ENCODE measurements at regions not wholly inside any gene's neighbourhood (a gene's known extent, or its start where the extent isn't known, plus 50 kb on each side); places are given as distances from the start of the nearest gene placed in this dataset.
"Not testable (repeated sequence)": the region's sequence is repeated elsewhere in the genome, so short reads cannot be mapped to it uniquely, and the experiment has no call there.

DNA sequence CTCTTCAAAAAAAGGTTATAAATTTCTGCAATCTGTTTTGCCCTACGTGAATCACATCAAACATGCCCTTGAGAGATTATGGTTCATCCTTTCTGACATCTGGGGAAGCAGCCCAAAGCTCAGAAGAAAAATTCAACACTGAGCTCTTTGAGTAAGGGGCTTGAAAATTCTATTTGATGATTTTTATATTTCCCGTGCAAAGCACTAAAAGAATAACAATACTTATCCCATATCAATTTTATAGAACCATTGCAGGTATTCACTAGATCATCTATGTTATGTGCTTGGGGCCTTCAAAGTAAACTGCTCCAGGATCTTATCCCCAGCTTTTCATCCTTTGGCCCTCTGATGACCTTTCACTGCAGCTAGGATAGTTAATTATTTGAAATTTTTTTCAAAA lies 966.9 kb upstream of the CNTN5 start:
- DNase-seq (ENCODE audit: low spot score in 2 of 2) (no peak), ATAC-seq (no peak)
- Mint-ChIP-seq H3K36me3 (no peaks in the 10 kb centered on the region), H3K27ac (no peak overlapping the region), H3K9me3 (no peaks in the 10 kb centered on the region)

DNA sequence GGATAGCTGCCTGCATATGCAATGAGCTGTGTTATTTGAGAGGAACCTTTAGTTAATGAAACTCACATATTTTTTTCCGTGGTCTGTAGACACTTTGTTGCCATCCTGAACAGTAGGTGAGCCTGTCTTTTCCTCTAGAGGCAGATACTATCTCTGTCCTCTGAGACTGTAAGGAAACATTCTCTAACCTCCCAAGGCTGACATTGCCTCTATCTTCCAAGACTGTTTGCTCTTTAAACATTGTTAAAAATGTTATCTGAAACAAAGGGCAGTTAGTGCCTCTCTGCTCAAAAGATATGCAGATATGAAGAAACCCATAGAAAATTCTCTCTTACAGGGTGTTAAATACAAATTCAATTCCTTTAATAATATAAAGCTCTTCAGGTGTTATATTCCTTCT lies 963.8 kb upstream of the CNTN5 start:
- DNase-seq (ENCODE audit: low spot score in 2 of 2) (no peak), ATAC-seq (no peak)
- H3K9me3 Mint-ChIP-seq, result peaks cover 0 to 3% of the 10 kb centered on the region in 2 donors
- H3K27ac Mint-ChIP-seq, result no peak overlapping the region
- no peaks in the 10 kb centered on the region for H3K36me3 Mint-ChIP-seq

- H3K27ac Mint-ChIP-seq, result no peak overlapping the region
- H3K36me3 Mint-ChIP-seq, result no peaks in the 10 kb centered on the region
- no peak for ATAC-seq
- peaks cover 4 to 10% of the 10 kb centered on the region in 2 donors for H3K9me3 Mint-ChIP-seq
- no peak for DNase-seq (ENCODE audit: low spot score in 2 of 2)
Measured at GRCh38 chr11:98059488-98059887, 961.3 kb upstream of the CNTN5 start.

- H3K36me3 Mint-ChIP-seq, result no peaks in the 10 kb centered on the region
- ATAC-seq (no peak), DNase-seq (ENCODE audit: low spot score in 2 of 2) (no peak)
- H3K27ac Mint-ChIP-seq, result no peak overlapping the region
- H3K9me3 Mint-ChIP-seq, result peaks cover 6 to 10% of the 10 kb centered on the region in 2 donors
Measured at GRCh38 chr11:98060759-98061158, 960.0 kb upstream of the CNTN5 start.

DNA sequence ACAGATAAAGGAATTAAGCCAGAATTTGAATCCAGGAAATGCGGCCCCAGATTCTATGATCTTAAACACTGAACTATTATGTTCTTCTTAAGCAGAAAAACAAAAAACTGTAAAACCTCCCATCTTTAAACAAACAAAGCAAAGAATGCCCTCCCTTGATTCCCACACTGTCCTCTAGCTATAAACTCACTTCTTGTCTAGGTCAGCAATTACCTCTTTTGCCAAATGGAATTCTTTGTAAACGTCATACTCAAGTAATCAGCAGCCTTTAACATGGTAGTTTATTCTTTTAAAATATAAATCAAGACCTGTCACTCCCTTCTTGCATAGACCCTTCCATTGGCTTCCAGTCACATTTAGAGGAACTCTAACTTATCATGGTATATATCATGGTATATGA lies 958.9 kb upstream of the CNTN5 start:
- Mint-ChIP-seq H3K9me3 (peaks cover 10 to 12% of the 10 kb centered on the region in 2 donors), H3K27ac (no peak overlapping the region), H3K36me3 (peaks cover 0 to 7% of the 10 kb centered on the region in 2 donors)
- no peak for ATAC-seq
- no peak for DNase-seq (ENCODE audit: low spot score in 2 of 2)

- Mint-ChIP-seq H3K36me3 (peaks cover 0 to 7% of the 10 kb centered on the region in 2 donors), H3K9me3 (peaks cover 10 to 12% of the 10 kb centered on the region in 2 donors), H3K27ac (no peak overlapping the region)
- ATAC-seq (no peak), DNase-seq (ENCODE audit: low spot score in 2 of 2) (no peak)
Measured at GRCh38 chr11:98062714-98063113, 958.0 kb upstream of the CNTN5 start.

DNA sequence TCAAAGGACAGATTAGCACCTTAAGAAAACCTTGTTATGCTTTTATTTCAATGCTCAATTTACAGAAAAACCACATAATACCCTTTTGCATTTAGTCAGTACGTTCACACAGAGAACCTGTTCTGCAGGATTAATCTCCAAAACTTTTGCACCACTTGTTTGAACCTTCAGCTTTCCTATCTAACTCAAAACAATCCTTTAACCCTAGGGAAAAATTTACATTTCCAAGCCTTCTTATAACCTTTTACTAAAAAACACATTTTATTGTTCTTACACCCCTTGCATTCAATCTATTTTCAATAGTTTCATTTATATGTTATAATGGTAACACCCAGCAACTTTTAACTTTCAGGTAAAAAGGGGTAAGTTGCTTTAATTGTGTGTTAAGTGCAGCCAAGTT lies 952.5 kb upstream of the CNTN5 start:
- DNase-seq (ENCODE audit: low spot score in 2 of 2), result no peak
- H3K36me3 Mint-ChIP-seq, result peaks cover 0 to 7% of the 10 kb centered on the region in 2 donors
- no peak for ATAC-seq
- no peak overlapping the region for H3K27ac Mint-ChIP-seq
- peaks cover 7 to 8% of the 10 kb centered on the region in 2 donors for H3K9me3 Mint-ChIP-seq

GRCh38 chr11:98069147-98069546 lies 951.6 kb upstream of the CNTN5 start:
- not testable (repeated sequence) for ATAC-seq; H3K27ac Mint-ChIP-seq; H3K9me3 Mint-ChIP-seq; H3K36me3 Mint-ChIP-seq; DNase-seq (ENCODE audit: low spot score in 2 of 2)

GRCh38 chr11:98069861-98070260 lies 950.9 kb upstream of the CNTN5 start:
- DNase-seq (ENCODE audit: low spot score in 2 of 2), result no peak
- peaks cover 0 to 7% of the 10 kb centered on the region in 2 donors for H3K36me3 Mint-ChIP-seq
- no peak overlapping the region for H3K27ac Mint-ChIP-seq
- ATAC-seq, result no peak
- peaks cover 7 to 8% of the 10 kb centered on the region in 2 donors for H3K9me3 Mint-ChIP-seq

DNA sequence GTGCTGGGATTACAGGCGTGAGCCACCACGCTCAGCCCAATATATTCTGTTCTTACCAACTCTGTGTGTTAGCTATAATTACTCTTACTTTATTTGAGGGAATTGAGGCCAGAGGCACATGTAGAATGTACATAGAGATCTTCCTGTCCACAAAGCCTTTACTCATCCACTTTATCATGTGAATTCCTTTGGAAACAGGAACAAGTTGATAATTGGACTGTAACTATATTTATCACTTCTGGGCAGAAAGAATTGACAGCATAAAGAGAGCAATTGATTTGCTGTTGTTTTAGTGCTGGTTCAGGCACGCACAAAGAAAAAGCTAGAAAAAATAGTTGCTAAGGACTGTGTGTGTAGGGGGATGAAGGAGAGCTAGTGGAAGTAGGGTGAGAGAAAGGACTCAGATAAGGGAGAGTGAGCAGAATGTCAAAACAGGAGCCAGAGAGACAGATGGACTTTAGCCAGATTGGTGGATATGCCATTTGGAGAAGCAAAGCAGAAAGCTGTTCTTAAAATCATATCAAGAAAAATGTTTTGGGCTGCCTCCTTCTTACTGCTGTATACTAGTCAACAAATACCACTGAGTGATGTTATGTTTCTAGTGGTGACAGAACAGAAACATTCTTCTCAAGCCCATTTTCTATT lies 929.8 kb upstream of the CNTN5 start:
- H3K27ac Mint-ChIP-seq, result no peak overlapping the region
- no peak for DNase-seq (ENCODE audit: low spot score in 2 of 2)
- ATAC-seq, result no peak
- H3K36me3 Mint-ChIP-seq, result no peaks in the 10 kb centered on the region
- H3K9me3 Mint-ChIP-seq, result peaks cover 17% of the 10 kb centered on the region in 2 donors

GRCh38 chr11:98099371-98099770 lies 921.4 kb upstream of the CNTN5 start:
- Mint-ChIP-seq H3K36me3 (no peaks in the 10 kb centered on the region), H3K27ac (no peak overlapping the region), H3K9me3 (peaks cover 5 to 7% of the 10 kb centered on the region in 2 donors)
- ATAC-seq (no peak), DNase-seq (ENCODE audit: low spot score in 2 of 2) (no peak)

- Mint-ChIP-seq H3K36me3 (no peaks in the 10 kb centered on the region), H3K27ac (no peak overlapping the region), H3K9me3 (peaks cover 5 to 7% of the 10 kb centered on the region in 2 donors)
- ATAC-seq (no peak), DNase-seq (ENCODE audit: low spot score in 2 of 2) (no peak)
Measured at GRCh38 chr11:98100689-98101088, 920.1 kb upstream of the CNTN5 start.

DNA sequence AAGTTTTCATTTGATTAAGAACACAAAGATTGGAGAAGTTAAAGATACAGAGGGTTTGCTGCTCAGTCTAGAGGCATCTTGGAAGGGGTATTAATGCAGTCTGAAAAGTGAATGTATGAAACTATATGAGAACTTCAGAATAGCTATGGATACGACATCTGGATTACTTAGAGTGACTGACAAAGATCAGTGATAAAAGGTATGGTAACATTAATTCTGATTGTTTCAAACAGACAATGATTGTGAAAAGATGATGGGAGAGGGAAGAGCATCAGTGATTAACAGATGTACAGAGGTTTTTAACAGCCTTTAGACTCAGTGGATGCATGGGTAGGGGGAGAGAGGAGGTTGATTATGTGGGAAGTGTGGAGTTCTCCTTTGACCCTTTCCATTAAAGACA lies 919.4 kb upstream of the CNTN5 start:
- no peaks in the 10 kb centered on the region for H3K36me3 Mint-ChIP-seq
- no peak overlapping the region for H3K27ac Mint-ChIP-seq
- H3K9me3 Mint-ChIP-seq, result peaks cover 5 to 7% of the 10 kb centered on the region in 2 donors
- ATAC-seq (no peak), DNase-seq (ENCODE audit: low spot score in 2 of 2) (no peak)

DNA sequence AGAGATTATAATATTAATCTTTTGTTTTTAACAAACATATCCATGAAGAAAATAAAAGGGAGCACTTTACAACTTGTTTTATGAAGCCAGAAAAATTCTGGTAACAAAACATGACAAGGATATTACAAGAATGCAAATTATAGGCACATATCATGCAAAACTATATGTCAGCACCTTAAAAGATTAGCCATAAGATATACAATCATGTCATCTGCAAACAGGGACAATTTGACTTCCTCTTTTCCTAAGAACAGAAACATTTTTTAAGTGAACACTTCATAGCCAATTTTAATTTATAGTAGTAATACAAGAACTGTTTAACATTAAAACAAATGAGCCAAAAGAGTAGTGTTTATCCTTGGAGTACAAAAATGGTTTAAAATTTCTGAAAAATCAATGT lies 916.5 kb upstream of the CNTN5 start:
- DNase-seq (ENCODE audit: low spot score in 2 of 2) (no peak), ATAC-seq (no peak)
- Mint-ChIP-seq H3K36me3 (no peaks in the 10 kb centered on the region), H3K27ac (no peak overlapping the region), H3K9me3 (peaks cover 4 to 5% of the 10 kb centered on the region in 2 donors)

DNA sequence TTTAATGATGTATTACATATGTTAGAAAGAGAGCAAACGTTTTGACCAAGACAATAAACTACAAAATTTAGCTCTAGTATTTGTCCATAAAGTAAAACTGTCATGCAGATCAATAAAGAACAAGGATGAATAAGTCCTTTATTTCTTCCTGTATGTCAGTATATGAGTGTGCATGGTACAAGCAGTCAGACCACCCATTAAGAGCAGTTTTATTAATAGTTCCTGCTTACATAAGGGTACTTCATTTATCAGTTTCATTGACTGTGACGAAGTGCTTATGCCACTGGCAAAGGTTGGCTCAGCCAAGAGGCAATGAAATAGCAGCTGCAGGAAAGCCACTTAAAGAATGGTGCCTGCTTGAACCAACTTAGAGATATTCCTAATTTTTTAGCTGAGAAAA lies 913.0 kb upstream of the CNTN5 start:
- H3K27ac Mint-ChIP-seq, result no peak overlapping the region
- no peaks in the 10 kb centered on the region for H3K36me3 Mint-ChIP-seq
- H3K9me3 Mint-ChIP-seq, result peaks cover 0 to 3% of the 10 kb centered on the region in 2 donors
- no peak for DNase-seq (ENCODE audit: low spot score in 2 of 2)
- no peak for ATAC-seq

DNA sequence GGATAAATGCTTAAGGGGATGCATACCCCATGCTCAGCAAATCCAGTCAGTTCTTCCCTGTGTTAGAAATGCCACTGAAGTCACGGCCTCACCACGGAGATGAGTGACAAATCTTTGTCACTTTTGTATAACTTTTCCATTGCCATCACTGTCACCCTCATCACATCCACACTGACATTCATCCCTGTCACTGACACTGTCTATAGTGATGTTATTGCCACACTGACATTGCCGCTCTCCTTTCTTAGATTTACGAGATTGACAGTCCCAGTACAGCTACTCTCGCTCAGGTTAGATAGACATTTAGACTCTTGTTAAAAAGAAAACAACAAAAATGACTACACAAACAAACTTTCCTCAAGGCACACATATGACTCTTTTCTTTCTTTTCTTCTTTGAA lies 910.7 kb upstream of the CNTN5 start:
- DNase-seq (ENCODE audit: low spot score in 2 of 2) (no peak), ATAC-seq (no peak)
- H3K36me3 Mint-ChIP-seq, result no peaks in the 10 kb centered on the region
- H3K9me3 Mint-ChIP-seq, result peaks cover 0 to 6% of the 10 kb centered on the region in 2 donors
- no peak overlapping the region for H3K27ac Mint-ChIP-seq

GRCh38 chr11:98115873-98116272 lies 904.9 kb upstream of the CNTN5 start:
- DNase-seq (ENCODE audit: low spot score in 2 of 2) (no peak), ATAC-seq (no peak)
- peaks cover 10 to 27% of the 10 kb centered on the region in 2 donors for H3K9me3 Mint-ChIP-seq
- no peak overlapping the region for H3K27ac Mint-ChIP-seq
- peaks cover 0 to 10% of the 10 kb centered on the region in 2 donors for H3K36me3 Mint-ChIP-seq

DNA sequence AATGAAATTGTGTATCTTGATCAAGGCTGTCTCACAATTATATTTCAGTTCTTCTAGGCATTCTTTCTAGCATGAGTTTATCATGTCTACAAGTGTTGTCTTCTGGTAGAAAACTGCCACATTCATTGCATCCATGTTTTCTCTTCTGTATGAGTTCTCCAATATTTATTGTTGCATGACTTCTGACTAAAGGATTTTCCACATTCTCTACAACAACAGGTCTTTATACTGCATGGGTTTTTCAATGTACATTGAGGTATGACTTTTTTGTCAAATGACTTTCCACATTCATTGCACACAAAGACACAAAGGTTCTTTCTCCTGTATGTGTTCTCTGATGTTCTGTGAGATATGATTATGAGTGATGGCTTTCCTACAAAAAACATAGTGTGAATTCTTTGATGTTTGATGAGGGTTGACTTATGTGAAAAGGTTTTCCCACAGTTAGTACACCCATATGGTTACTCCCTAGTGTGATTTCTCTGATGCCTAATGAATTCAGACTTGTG lies 890.6 kb upstream of the CNTN5 start:
- ATAC-seq, result no peak
- DNase-seq (ENCODE audit: low spot score in 2 of 2), result no peak
- no peaks in the 10 kb centered on the region for H3K36me3 Mint-ChIP-seq
- H3K9me3 Mint-ChIP-seq, result peaks cover 14 to 30% of the 10 kb centered on the region in 2 donors
- no peak overlapping the region for H3K27ac Mint-ChIP-seq
